ENCODE measurements at regions not wholly inside any gene's neighbourhood (a gene's known extent, or its start where the extent isn't known, plus 50 kb on each side); places are given as distances from the start of the nearest gene placed in this dataset.

DNA sequence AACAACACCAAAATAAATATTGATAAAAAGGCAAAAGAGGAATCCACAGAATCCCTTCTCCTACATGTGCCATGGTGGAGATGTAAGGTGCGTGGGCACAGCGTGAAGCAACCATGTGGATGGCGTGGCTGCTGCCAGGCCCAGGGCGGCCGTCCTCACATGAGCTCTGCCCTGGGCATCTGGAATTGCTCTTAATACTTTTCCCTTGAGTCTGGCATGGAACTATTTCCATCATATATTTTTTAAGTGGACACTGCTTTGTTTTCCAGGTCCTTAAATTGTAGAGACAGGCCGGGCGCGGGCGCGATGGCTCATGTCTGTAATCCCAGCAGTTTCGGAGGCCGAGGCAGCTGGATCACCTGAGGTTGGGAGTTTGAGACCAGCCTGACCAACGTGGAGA, 349.3 kb downstream of the IRX1 start:
- Mint-ChIP-seq H3K4me1 (ENCODE audit: low read depth) (no peaks in the 10 kb centered on the region), H3K4me3 (no peak overlapping the region), H3K27me3 (ENCODE audit: low read depth) (no peaks in the 10 kb centered on the region), H3K36me3 (ENCODE audit: low read depth) (no peaks in the 10 kb centered on the region), H3K9me3 (ENCODE audit: insufficient read depth) (peaks cover 9% of the 10 kb centered on the region), H3K27ac (no peak overlapping the region)
- POLR2A ChIA-PET = no interaction called here
- DNase-seq = no peak
- CTCF ChIA-PET = no interaction called here
- no peak for ATAC-seq

- CTCF ChIA-PET = no interaction called here
- no peak overlapping the region for H3K4me3 Mint-ChIP-seq
Measured at GRCh38 chr5:3948838-3949237, 353.2 kb downstream of the IRX1 start.

DNA sequence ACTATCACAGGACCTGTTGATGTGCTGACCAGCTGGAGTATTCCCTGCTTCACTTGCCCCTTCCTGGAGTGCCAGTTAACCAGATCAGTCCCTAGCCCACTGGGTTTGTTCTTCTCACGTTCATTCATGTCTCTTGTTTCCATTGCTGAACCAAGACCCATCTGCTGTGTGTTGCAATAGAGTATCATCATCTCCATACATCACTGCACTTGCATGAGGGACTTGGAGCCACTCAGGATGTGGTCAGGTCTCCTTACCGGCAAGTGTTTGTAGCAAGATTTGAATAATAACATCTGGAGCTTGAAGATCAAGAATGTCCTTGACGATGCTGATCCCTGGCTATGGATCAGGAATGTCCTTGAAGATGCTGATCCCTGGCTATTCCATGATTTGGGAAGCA, 358.6 kb downstream of the IRX1 start:
- ChIA-PET CTCF (no interaction called here), POLR2A (no interaction called here)
- no peak for ATAC-seq
- Mint-ChIP-seq H3K27me3 (ENCODE audit: low read depth) (no peaks in the 10 kb centered on the region), H3K4me3 (no peak overlapping the region), H3K9me3 (ENCODE audit: insufficient read depth) (peaks cover 8% of the 10 kb centered on the region), H3K27ac (no peak overlapping the region), H3K36me3 (ENCODE audit: low read depth) (no peaks in the 10 kb centered on the region), H3K4me1 (ENCODE audit: low read depth) (no peaks in the 10 kb centered on the region)
- no peak for DNase-seq

More at GRCh38 chr5:3948838-3949237, 353.2 kb downstream of the IRX1 start:
- no peak for ATAC-seq
- POLR2A ChIA-PET = no interaction called here
- no peaks in the 10 kb centered on the region for H3K4me1 Mint-ChIP-seq (ENCODE audit: low read depth)
- no peaks in the 10 kb centered on the region for H3K9me3 Mint-ChIP-seq (ENCODE audit: insufficient read depth)
- no peak overlapping the region for H3K27ac Mint-ChIP-seq
- H3K36me3 Mint-ChIP-seq (ENCODE audit: low read depth) = no peaks in the 10 kb centered on the region
- no peaks in the 10 kb centered on the region for H3K27me3 Mint-ChIP-seq (ENCODE audit: low read depth)
- DNase-seq = no peak

DNA sequence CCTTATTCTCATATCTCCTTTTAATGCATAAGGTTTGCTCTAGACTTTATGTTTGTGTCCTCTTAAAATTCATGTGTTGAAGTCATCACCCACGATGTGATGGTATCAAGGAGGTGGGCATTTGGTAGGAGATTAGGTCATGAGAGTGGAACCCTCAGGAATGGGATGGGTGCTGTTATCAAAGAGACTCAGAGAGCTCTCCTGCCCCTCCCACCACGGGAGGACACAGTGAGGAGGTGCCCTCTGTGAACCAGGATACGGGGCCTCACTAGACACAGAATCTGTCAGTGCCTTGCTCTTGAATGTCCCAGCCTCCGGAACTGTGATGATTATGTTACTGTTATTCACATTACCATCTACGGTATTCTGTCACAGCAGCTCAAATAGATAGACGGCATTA, 359.0 kb downstream of the IRX1 start:
- Mint-ChIP-seq H3K9me3 (ENCODE audit: insufficient read depth) (peaks cover 8% of the 10 kb centered on the region), H3K27me3 (ENCODE audit: low read depth) (no peaks in the 10 kb centered on the region), H3K4me3 (no peak overlapping the region), H3K36me3 (ENCODE audit: low read depth) (no peaks in the 10 kb centered on the region), H3K27ac (no peak overlapping the region), H3K4me1 (ENCODE audit: low read depth) (no peaks in the 10 kb centered on the region)
- CTCF ChIA-PET = no interaction called here
- POLR2A ChIA-PET = no interaction called here
- ATAC-seq (no peak), DNase-seq (no peak)

DNA sequence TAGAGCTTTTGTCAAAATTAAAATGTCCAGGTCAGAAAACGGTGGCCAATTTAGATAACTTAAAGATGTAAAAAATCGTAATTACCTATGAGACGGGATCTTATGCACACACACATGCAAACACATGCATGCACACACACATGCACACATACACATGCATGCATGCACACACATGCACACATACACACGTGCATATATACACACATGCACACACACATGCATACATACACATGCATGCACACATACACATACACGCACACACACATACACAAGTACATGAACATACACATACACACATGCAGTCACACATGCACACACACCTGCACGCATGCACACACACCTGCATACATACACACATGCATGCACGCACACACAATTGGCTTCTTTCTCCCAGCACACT, 362.0 kb downstream of the IRX1 start:
- Mint-ChIP-seq H3K4me3 (no peak overlapping the region), H3K4me1 (ENCODE audit: low read depth) (no peaks in the 10 kb centered on the region), H3K27ac (no peak overlapping the region), H3K27me3 (ENCODE audit: low read depth) (no peaks in the 10 kb centered on the region), H3K36me3 (ENCODE audit: low read depth) (no peaks in the 10 kb centered on the region), H3K9me3 (ENCODE audit: insufficient read depth) (peaks cover 8% of the 10 kb centered on the region)
- CTCF ChIA-PET = no interaction called here
- ATAC-seq = no peak
- POLR2A ChIA-PET = no interaction called here
- no peak for DNase-seq

GRCh38 chr5:3958389-3958788, 362.8 kb downstream of the IRX1 start:
- Mint-ChIP-seq H3K4me3 (no peak overlapping the region), H3K36me3 (ENCODE audit: low read depth) (no peaks in the 10 kb centered on the region), H3K27me3 (ENCODE audit: low read depth) (no peaks in the 10 kb centered on the region), H3K9me3 (ENCODE audit: insufficient read depth) (peaks cover 11% of the 10 kb centered on the region), H3K4me1 (ENCODE audit: low read depth) (no peaks in the 10 kb centered on the region), H3K27ac (no peak overlapping the region)
- no peak for DNase-seq
- ChIA-PET CTCF (no interaction called here), POLR2A (no interaction called here)
- ATAC-seq = no peak

DNA sequence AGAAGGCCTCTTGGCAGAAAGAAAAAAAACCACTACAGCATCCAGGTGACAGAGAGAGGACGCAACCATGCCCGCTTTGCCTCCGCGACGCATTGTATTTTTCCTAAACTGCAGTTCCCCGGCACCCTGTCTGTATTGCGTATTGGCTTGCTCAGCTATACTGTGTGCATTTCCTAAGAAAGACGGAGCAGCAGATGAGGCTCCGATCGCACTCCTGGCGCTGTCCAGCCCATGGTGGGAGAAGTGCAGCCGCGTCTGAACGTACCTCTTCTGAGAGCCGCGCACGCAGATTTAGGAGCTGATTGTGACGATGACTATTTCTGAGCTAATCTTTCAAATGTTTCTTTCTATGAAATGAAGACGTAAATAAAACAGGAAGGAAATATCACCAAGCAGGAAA, 366.5 kb downstream of the IRX1 start:
- Mint-ChIP-seq H3K4me3 (no peak overlapping the region), H3K4me1 (ENCODE audit: low read depth) (no peaks in the 10 kb centered on the region), H3K9me3 (ENCODE audit: insufficient read depth) (peaks cover 13% of the 10 kb centered on the region), H3K27me3 (ENCODE audit: low read depth) (no peaks in the 10 kb centered on the region), H3K36me3 (ENCODE audit: low read depth) (no peaks in the 10 kb centered on the region), H3K27ac (no peak overlapping the region)
- ChIA-PET POLR2A (no interaction called here), CTCF (interaction anchor here (0.9 kb wide), 1 partner anchor 28 kb away, joined by 3 read pairs; no protein-coding TSS in a partner anchor)
- DNase-seq = no peak
- ATAC-seq = no peak

DNA sequence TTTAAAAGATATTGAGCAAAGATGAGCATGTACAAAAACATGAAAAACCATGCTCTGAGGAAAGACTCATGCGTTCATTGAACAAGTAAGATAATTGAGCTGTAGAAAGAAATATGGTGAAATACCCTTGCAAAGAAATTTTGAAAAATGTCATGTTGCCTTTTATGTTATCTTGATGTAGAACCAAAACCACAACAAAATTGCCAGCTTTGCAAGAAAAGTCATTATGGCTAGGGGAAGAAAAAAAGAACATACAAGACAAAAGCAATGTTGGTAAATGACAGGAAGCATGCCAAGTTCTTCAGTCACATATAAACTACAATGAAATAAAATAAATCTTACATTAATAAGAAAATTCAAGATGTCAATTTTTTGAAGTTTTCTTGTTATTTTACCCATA, 368.0 kb downstream of the IRX1 start:
- no peak for DNase-seq
- no peak overlapping the region for H3K27ac Mint-ChIP-seq
- no peaks in the 10 kb centered on the region for H3K36me3 Mint-ChIP-seq (ENCODE audit: low read depth)
- ChIA-PET CTCF (no interaction called here), POLR2A (no interaction called here)
- no peaks in the 10 kb centered on the region for H3K4me1 Mint-ChIP-seq (ENCODE audit: low read depth)
- H3K9me3 Mint-ChIP-seq (ENCODE audit: insufficient read depth) = peaks cover 8% of the 10 kb centered on the region
- no peak overlapping the region for H3K4me3 Mint-ChIP-seq
- ATAC-seq = no peak
- no peaks in the 10 kb centered on the region for H3K27me3 Mint-ChIP-seq (ENCODE audit: low read depth)

DNA sequence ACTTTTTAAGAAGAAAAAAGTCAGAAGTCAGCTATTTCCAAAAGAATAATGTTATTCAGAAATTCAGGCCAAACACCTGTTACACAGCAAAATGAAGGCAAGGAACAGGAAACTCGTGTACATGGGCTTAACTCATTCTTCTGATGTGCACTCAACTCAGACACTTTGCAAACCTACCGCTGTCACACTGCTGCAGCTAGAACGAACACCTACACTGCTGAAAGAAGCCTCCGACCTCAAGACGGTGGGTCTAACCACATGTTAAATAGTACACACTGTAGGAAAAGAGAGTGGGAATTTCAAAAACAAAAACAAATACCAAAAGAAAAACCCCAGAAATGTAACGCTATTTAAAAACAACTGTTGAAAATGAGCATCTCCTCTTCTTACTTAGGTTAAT, 384.5 kb downstream of the IRX1 start:
- ChIA-PET POLR2A (no interaction called here), CTCF (no interaction called here)
- Mint-ChIP-seq H3K4me3 (no peak overlapping the region), H3K36me3 (ENCODE audit: low read depth) (no peaks in the 10 kb centered on the region), H3K9me3 (ENCODE audit: insufficient read depth) (no peaks in the 10 kb centered on the region), H3K27ac (no peak overlapping the region), H3K27me3 (ENCODE audit: low read depth) (no peaks in the 10 kb centered on the region), H3K4me1 (ENCODE audit: low read depth) (no peaks in the 10 kb centered on the region)
- ATAC-seq (no peak), DNase-seq (no peak)

GRCh38 chr5:3987867-3988266, 392.2 kb downstream of the IRX1 start:
- ATAC-seq = no peak
- Mint-ChIP-seq H3K9me3 (ENCODE audit: insufficient read depth) (no peaks in the 10 kb centered on the region), H3K36me3 (ENCODE audit: low read depth) (no peaks in the 10 kb centered on the region), H3K27ac (no peak overlapping the region), H3K4me3 (no peak overlapping the region), H3K4me1 (ENCODE audit: low read depth) (no peaks in the 10 kb centered on the region), H3K27me3 (ENCODE audit: low read depth) (no peaks in the 10 kb centered on the region)
- CTCF ChIA-PET = no interaction called here
- DNase-seq = no peak
- POLR2A ChIA-PET = no interaction called here

DNA sequence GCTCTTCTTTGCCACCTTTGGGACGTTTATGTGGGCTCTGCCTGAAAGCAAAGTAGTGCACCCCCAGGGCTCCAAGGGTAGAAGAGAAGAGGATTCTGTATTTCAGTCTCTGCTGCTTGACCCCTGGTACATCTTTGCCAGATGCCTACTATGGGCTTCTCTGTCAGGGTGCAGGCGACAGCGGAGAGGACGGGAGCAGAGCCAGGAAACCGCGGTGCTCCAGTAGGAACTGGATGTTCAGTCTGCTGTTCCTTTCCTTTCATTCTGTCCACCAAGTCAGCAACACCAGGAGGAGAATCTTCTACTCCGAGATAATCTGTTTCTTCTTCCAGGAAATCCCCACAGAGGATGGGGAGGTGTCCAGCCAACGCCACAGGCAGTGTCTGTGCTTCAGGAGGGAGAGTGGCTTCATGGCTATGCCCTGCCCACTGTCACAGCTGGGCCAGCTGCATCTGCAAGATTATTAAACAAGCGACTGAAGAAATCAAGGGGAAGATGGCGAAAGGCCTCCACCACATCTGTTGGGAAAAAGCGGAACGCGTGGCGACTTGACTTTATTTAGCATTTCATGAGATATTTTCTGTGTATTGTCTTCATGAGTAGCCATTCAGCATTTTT, 398.3 kb downstream of the IRX1 start:
- H3K4me1 Mint-ChIP-seq (ENCODE audit: low read depth) = no peaks in the 10 kb centered on the region
- POLR2A ChIA-PET = no interaction called here
- no peak overlapping the region for H3K4me3 Mint-ChIP-seq
- CTCF ChIA-PET = no interaction called here
- ATAC-seq = no peak
- no peaks in the 10 kb centered on the region for H3K27me3 Mint-ChIP-seq (ENCODE audit: low read depth)
- no peaks in the 10 kb centered on the region for H3K36me3 Mint-ChIP-seq (ENCODE audit: low read depth)
- no peak overlapping the region for H3K27ac Mint-ChIP-seq
- no peak for DNase-seq
- no peaks in the 10 kb centered on the region for H3K9me3 Mint-ChIP-seq (ENCODE audit: insufficient read depth)

DNA sequence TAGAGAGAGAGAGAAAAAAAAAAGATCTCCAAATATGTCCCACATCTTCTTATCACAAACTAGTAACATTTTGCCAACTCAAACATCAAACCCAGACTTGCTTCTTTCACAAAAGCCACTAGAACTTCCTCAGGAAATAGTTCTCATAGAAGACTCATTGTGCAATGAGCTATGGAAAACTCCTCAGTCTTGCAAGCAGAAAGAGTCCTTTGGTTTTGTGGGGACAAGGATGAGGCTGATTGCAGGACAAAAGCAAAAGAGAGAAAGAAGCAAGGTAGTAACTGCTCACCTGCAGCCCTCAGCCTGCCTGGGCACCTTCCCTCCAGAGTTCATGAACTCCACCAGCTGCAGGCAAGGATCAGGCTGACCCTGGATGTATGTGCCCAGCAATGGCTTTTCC, 399.0 kb downstream of the IRX1 start:
- Mint-ChIP-seq H3K27ac (no peak overlapping the region), H3K4me3 (no peak overlapping the region), H3K9me3 (ENCODE audit: insufficient read depth) (no peaks in the 10 kb centered on the region), H3K36me3 (ENCODE audit: low read depth) (no peaks in the 10 kb centered on the region), H3K4me1 (ENCODE audit: low read depth) (no peaks in the 10 kb centered on the region), H3K27me3 (ENCODE audit: low read depth) (no peaks in the 10 kb centered on the region)
- ATAC-seq = no peak
- no peak for DNase-seq
- POLR2A ChIA-PET = no interaction called here
- CTCF ChIA-PET = no interaction called here

DNA sequence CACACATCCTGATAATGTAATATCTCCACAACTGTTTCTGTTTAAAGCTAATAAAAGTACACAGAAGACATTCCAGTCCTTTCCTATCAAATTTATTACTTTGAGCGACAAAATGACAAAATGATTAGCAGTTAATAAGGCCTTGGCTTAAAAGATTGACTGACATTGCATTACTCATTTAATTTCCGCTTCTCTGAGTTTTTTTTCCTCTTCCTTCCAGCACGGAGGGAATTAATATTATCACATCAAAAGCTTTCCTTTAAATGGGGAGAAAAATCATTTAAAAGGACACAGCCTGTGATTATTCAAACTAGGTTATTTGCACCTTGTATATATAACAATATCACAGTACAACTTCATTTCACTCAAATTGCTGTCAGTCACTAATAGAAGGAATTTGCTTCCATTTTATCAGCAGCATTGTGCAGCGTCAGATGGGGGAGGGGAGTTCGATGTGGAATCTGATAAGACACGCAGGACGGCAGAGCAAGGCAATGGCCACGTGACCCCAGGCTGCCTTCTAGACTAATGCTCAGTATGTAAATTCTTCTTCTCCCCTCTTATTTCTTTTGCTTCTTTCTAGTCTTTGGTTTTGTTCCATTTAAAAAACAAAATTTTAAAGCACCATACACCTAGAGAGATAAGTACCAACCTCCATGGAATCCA, 400.5 kb downstream of the IRX1 start:
- no peaks in the 10 kb centered on the region for H3K36me3 Mint-ChIP-seq (ENCODE audit: low read depth)
- no peaks in the 10 kb centered on the region for H3K27me3 Mint-ChIP-seq (ENCODE audit: low read depth)
- CTCF ChIA-PET = no interaction called here
- no peak overlapping the region for H3K4me3 Mint-ChIP-seq
- H3K27ac Mint-ChIP-seq = no peak overlapping the region
- no peak for ATAC-seq
- DNase-seq = no peak
- H3K9me3 Mint-ChIP-seq (ENCODE audit: insufficient read depth) = no peaks in the 10 kb centered on the region
- POLR2A ChIA-PET = no interaction called here
- no peaks in the 10 kb centered on the region for H3K4me1 Mint-ChIP-seq (ENCODE audit: low read depth)
